C4-2B (cell line): ENCODE measurements at regions not wholly inside any gene's neighbourhood (a gene's known extent, or its start where the extent isn't known, plus 50 kb on each side); places are given as distances from the start of the nearest gene placed in this dataset.

Source experiments
- ZFX ChIP-seq: fragments of 450-650 bp; IDR thresholded peaks from 2 replicates; pipeline ENCODE4 v1.6.1; 2017
- TF ChIP-seq, protein P1 (sequence below): fragments of 450-650 bp; conservative IDR thresholded peaks from 2 replicates; pipeline ENCODE4 v1.5.1; 2017; ENCODE audit warnings: mild to moderate bottlenecking

DNA sequence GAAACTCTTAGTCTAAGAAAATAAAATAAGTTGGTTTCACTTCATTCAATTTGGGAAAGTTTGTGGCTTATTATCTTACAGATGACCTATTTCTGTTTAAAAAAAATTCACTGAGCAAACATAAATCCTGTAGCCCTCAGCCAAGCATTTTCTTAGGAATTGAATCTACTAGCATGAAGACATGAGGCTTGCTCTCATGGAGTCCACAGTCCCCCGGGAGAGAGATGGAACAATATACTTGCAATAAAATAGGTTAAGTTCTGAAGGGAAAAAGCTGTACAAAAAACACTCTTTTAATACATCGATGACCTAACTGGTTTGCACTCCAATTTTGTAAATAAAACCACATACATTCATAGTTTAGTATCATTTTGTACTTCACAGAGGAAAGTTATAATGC, 642.6 kb upstream of the FAM241A start:
- TF ChIP-seq, protein P1, sequence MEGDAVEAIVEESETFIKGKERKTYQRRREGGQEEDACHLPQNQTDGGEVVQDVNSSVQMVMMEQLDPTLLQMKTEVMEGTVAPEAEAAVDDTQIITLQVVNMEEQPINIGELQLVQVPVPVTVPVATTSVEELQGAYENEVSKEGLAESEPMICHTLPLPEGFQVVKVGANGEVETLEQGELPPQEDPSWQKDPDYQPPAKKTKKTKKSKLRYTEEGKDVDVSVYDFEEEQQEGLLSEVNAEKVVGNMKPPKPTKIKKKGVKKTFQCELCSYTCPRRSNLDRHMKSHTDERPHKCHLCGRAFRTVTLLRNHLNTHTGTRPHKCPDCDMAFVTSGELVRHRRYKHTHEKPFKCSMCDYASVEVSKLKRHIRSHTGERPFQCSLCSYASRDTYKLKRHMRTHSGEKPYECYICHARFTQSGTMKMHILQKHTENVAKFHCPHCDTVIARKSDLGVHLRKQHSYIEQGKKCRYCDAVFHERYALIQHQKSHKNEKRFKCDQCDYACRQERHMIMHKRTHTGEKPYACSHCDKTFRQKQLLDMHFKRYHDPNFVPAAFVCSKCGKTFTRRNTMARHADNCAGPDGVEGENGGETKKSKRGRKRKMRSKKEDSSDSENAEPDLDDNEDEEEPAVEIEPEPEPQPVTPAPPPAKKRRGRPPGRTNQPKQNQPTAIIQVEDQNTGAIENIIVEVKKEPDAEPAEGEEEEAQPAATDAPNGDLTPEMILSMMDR = no peak
- no peak for TF ChIP-seq ZFX
